ENCODE measurements at regions not wholly inside any gene's neighbourhood (a gene's known extent, or its start where the extent isn't known, plus 50 kb on each side); places are given as distances from the start of the nearest gene placed in this dataset.

DNA sequence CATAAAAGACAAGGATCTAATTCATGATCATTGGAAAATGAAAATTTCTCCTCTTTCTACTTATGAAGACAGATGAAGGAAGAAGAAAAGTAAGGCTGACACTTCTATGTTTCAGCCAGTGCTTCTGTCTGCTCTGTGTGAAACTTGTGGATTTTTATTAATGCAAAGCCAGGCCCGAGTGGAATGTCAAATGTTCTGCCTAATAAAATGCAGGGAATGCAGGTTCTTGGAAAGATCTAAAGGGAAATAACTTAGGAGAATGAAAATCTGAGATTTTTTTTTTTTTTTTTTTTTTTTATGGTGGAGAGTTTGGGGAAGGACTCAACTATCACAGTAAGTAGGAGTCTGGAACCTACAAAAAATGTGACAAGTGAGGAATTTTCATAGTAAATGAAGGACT, 1732.3 kb upstream of the SLC10A2 start:
- H3K9ac ChIP-seq (ENCODE audit: low read length), result no peak overlapping the region
- no peaks in the 10 kb centered on the region for H3K79me2 ChIP-seq (ENCODE audit: low read length)
- DNase-seq (no peak), ATAC-seq (no peak)
- H3K27me3 ChIP-seq (ENCODE audit: low read length), result no peaks in the 10 kb centered on the region
- no peak overlapping the region for H2AFZ ChIP-seq (ENCODE audit: low read length)
- ChIA-PET CTCF (no interaction called here), POLR2A (ENCODE audit: unreplicated experiment) (no interaction called here)
- no peaks in the 10 kb centered on the region for H3K9me2 ChIP-seq (replicated peaks; ENCODE audit: low read length)
- no peaks in the 10 kb centered on the region for H3K9me3 ChIP-seq (ENCODE audit: low read length)
- TF ChIP-seq, protein P1, sequence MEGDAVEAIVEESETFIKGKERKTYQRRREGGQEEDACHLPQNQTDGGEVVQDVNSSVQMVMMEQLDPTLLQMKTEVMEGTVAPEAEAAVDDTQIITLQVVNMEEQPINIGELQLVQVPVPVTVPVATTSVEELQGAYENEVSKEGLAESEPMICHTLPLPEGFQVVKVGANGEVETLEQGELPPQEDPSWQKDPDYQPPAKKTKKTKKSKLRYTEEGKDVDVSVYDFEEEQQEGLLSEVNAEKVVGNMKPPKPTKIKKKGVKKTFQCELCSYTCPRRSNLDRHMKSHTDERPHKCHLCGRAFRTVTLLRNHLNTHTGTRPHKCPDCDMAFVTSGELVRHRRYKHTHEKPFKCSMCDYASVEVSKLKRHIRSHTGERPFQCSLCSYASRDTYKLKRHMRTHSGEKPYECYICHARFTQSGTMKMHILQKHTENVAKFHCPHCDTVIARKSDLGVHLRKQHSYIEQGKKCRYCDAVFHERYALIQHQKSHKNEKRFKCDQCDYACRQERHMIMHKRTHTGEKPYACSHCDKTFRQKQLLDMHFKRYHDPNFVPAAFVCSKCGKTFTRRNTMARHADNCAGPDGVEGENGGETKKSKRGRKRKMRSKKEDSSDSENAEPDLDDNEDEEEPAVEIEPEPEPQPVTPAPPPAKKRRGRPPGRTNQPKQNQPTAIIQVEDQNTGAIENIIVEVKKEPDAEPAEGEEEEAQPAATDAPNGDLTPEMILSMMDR (conservative IDR thresholded peaks at IDR 0.05; ENCODE audit: low read depth, low read length), result no peak
- TF ChIP-seq EZH2 (IDR thresholded peaks at IDR 0.05; ENCODE audit: low read length, unreplicated experiment) (no peak), EZH2phosphoT487 (IDR thresholded peaks at IDR 0.05; ENCODE audit: borderline replicate concordance, low read length) (no peak)
- no TSS peak for BruUV-seq (replicated peaks)
- intact Hi-C loops (cut with micrococcal nuclease), result no loop called here
- H3K36me3 ChIP-seq (ENCODE audit: low read depth, low read length), result no peaks in the 10 kb centered on the region
- no peaks in the 10 kb centered on the region for H3K4me1 ChIP-seq (ENCODE audit: insufficient read depth, low read length)
- no peaks in the 10 kb centered on the region for H4K20me1 ChIP-seq (ENCODE audit: low read length)
- H3K27ac ChIP-seq (ENCODE audit: low read length), result no peak overlapping the region
- no peak overlapping the region for H3K4me2 ChIP-seq (ENCODE audit: low read length)
- no peaks in the 10 kb centered on the region for H3F3A ChIP-seq (ENCODE audit: low read length, unreplicated experiment)
- H3K4me3 ChIP-seq (ENCODE audit: low read length), result no peak overlapping the region

DNA sequence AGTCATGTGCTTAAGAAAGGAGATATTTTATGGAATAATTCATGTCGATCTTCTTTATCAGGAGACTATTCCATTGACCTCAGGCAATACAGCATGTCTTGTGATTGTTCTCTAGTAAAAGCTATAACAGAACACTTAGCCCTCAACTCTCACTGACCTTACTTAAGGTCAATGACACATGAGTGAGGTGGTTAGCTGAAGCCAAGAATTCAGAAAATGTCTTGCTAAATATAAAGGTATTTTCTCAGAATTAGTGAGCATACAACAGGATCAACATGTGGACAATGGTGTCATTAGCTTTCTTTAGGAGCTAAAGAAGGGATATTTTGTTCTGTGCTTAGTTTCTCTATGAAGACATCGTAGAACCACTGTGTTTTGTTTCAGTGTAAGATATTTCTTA, 1730.4 kb upstream of the SLC10A2 start:
- ATAC-seq, result no peak
- no TSS peak for BruUV-seq (replicated peaks)
- CTCF ChIA-PET, result no interaction called here

DNA sequence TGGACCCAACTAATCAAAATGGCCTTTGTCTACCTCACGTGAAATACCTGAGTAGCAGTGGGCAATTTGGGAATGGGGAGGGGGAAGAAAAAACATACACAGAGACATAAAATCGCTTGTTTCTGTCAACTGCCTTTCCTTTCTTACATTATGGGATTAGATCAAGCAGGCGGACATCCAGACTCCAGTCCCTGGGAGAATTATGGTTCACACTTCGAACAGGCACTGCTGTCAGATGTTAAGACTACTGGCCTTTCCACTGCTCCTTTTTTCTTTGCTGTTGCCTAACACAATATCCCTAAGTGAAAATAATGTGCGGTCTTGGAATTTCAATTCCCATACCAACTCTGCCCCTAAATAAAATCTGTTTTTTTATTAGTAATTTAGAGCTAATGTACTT, 1719.7 kb upstream of the SLC10A2 start:
- H3K79me2 ChIP-seq (ENCODE audit: low read length), result no peaks in the 10 kb centered on the region
- DNase-seq, result no peak
- no peak overlapping the region for H2AFZ ChIP-seq (ENCODE audit: low read length)
- H3K27ac ChIP-seq (ENCODE audit: low read length), result no peak overlapping the region
- H3K4me2 ChIP-seq (ENCODE audit: low read length), result no peak overlapping the region
- ChIA-PET POLR2A (ENCODE audit: unreplicated experiment) (no interaction called here), CTCF (no interaction called here)
- no peak overlapping the region for H3K4me3 ChIP-seq (ENCODE audit: low read length)
- no peak overlapping the region for H3K9ac ChIP-seq (ENCODE audit: low read length)
- TF ChIP-seq EZH2phosphoT487 (IDR thresholded peaks at IDR 0.05; ENCODE audit: borderline replicate concordance, low read length), result no peak
- TF ChIP-seq, protein P1 (conservative IDR thresholded peaks at IDR 0.05; ENCODE audit: low read depth, low read length), result no peak
- TF ChIP-seq EZH2 (IDR thresholded peaks at IDR 0.05; ENCODE audit: low read length, unreplicated experiment), result no peak
- ATAC-seq, result no peak
- no peaks in the 10 kb centered on the region for H3K36me3 ChIP-seq (ENCODE audit: low read depth, low read length)
- no peaks in the 10 kb centered on the region for H4K20me1 ChIP-seq (ENCODE audit: low read length)
- no TSS peak for BruUV-seq (replicated peaks)
- no peaks in the 10 kb centered on the region for H3K9me3 ChIP-seq (ENCODE audit: low read length)
- H3F3A ChIP-seq (ENCODE audit: low read length, unreplicated experiment), result no peaks in the 10 kb centered on the region
- H3K4me1 ChIP-seq (ENCODE audit: insufficient read depth, low read length), result no peaks in the 10 kb centered on the region
- no peaks in the 10 kb centered on the region for H3K27me3 ChIP-seq (ENCODE audit: low read length)
- no peaks in the 10 kb centered on the region for H3K9me2 ChIP-seq (replicated peaks; ENCODE audit: low read length)
- intact Hi-C loops (cut with micrococcal nuclease), result no loop called here

More for the DNA sequence above, 1730.4 kb upstream of the SLC10A2 start:
- Histone ChIP-seq H3K79me2 (ENCODE audit: low read length) (no peaks in the 10 kb centered on the region), H3K36me3 (ENCODE audit: low read depth, low read length) (no peaks in the 10 kb centered on the region), H3K27me3 (ENCODE audit: low read length) (no peaks in the 10 kb centered on the region), H3F3A (ENCODE audit: low read length, unreplicated experiment) (no peaks in the 10 kb centered on the region), H3K9me2 (replicated peaks; ENCODE audit: low read length) (no peaks in the 10 kb centered on the region), H2AFZ (ENCODE audit: low read length) (no peak overlapping the region), H4K20me1 (ENCODE audit: low read length) (no peaks in the 10 kb centered on the region), H3K4me1 (ENCODE audit: insufficient read depth, low read length) (no peaks in the 10 kb centered on the region), H3K4me3 (ENCODE audit: low read length) (no peak overlapping the region), H3K9ac (ENCODE audit: low read length) (no peak overlapping the region), H3K4me2 (ENCODE audit: low read length) (no peak overlapping the region), H3K27ac (ENCODE audit: low read length) (no peak overlapping the region), H3K9me3 (ENCODE audit: low read length) (no peaks in the 10 kb centered on the region)
- no peak for DNase-seq
- intact Hi-C loops (cut with micrococcal nuclease), result no loop called here
- POLR2A ChIA-PET (ENCODE audit: unreplicated experiment), result interaction anchor here (0.6 kb wide), 1 partner anchor 1295 kb away, joined by 4 read pairs; no protein-coding TSS in a partner anchor
- no peak for TF ChIP-seq EZH2phosphoT487 (IDR thresholded peaks at IDR 0.05; ENCODE audit: borderline replicate concordance, low read length)
